HepG2 (cell line): ENCODE measurements at regions not wholly inside any gene's neighbourhood (a gene's known extent, or its start where the extent isn't known, plus 50 kb on each side); places are given as distances from the start of the nearest gene placed in this dataset.

ENCODE experiments used
- CHD2 ChIP-seq: IDR thresholded peaks from 2 replicates; pipeline ENCODE4 v1.6.1; 2011; ENCODE audit warnings: low read depth, low read length, improper control_type of control experiment
- ETV5 ChIP-seq: IDR thresholded peaks from 2 replicates; pipeline ENCODE4 v1.6.1; 2018; ENCODE audit warnings: missing biosample characterization, missing genetic modification reagents, inconsistent platforms, borderline replicate concordance
- HES4 ChIP-seq: sonication (generic); formaldehyde crosslinking; IDR thresholded peaks from 2 replicates; pipeline ENCODE4 v1.9.0; 2021; ENCODE audit warnings: mild to moderate bottlenecking, missing genetic modification reagents, borderline replicate concordance
- MEIS1 ChIP-seq: sonication (generic); formaldehyde crosslinking; IDR thresholded peaks from 2 replicates; pipeline ENCODE4 v1.9.0; 2021; ENCODE audit warnings: mild to moderate bottlenecking, missing genetic modification reagents, moderate library complexity, borderline replicate concordance
- NR1H2 ChIP-seq: sonication (generic); formaldehyde crosslinking; IDR thresholded peaks from 2 replicates; pipeline ENCODE4 v1.8.1; 2022; ENCODE audit warnings: low read depth, missing genetic modification reagents, borderline replicate concordance
- RNF219 ChIP-seq: sonication (generic); formaldehyde crosslinking; IDR thresholded peaks from 2 replicates; pipeline ENCODE4 v1.5.0; 2020; ENCODE audit warnings: mild to moderate bottlenecking, missing genetic modification reagents
- SRY ChIP-seq: sonication (generic); formaldehyde crosslinking; IDR thresholded peaks from 2 replicates; pipeline ENCODE4 v1.8.0; 2022; ENCODE audit warnings: mild to moderate bottlenecking, missing genetic modification reagents
- XBP1 ChIP-seq: sonication (generic); formaldehyde crosslinking; IDR thresholded peaks from 2 replicates; pipeline ENCODE4 v1.5.0; 2020; ENCODE audit warnings: missing genetic modification reagents
- ZFX ChIP-seq: sonication (generic); formaldehyde crosslinking; IDR thresholded peaks from 2 replicates; pipeline ENCODE4 v1.4.0; 2020; ENCODE audit warnings: mild to moderate bottlenecking, low read depth, missing genetic modification reagents, moderate library complexity
- ZNF460 ChIP-seq: sonication (generic); formaldehyde crosslinking; IDR thresholded peaks from 2 replicates; pipeline ENCODE4 v1.5.1; 2020; ENCODE audit warnings: missing genetic modification reagents, mild to moderate bottlenecking, borderline replicate concordance
- ZNF652 ChIP-seq: IDR thresholded peaks from 2 replicates; pipeline ENCODE4 v1.6.1; 2016; ENCODE audit warnings: low read depth, borderline replicate concordance
- ZNF792 ChIP-seq: IDR thresholded peaks from 2 replicates; pipeline ENCODE4 v1.6.1; 2016
- TF ChIP-seq, protein P1 (sequence below): IDR thresholded peaks from 2 replicates; pipeline ENCODE4 v1.4.0; 2020; ENCODE audit warnings: mild to moderate bottlenecking, missing genetic modification reagents
- TF ChIP-seq, protein P2 (sequence below): sonication (generic); formaldehyde crosslinking; IDR thresholded peaks from 2 replicates; pipeline ENCODE4 v1.5.0; 2020; ENCODE audit warnings: missing genetic modification reagents
- TF ChIP-seq, protein P3 (sequence below), 2 experiments: sonication (generic) in 1 of 2; formaldehyde crosslinking in 1 of 2; IDR thresholded peaks; 2 replicates each; pipeline versions ENCODE4 v1.6.1 to v1.9.0; 2014 to 2022; ENCODE audit warnings: antibody characterized with exemption in 1 of 2, borderline replicate concordance in 1 of 2, inconsistent platforms in 1 of 2, low read depth in 1 of 2, missing genetic modification reagents in 1 of 2

- TF ChIP-seq, protein P1, sequence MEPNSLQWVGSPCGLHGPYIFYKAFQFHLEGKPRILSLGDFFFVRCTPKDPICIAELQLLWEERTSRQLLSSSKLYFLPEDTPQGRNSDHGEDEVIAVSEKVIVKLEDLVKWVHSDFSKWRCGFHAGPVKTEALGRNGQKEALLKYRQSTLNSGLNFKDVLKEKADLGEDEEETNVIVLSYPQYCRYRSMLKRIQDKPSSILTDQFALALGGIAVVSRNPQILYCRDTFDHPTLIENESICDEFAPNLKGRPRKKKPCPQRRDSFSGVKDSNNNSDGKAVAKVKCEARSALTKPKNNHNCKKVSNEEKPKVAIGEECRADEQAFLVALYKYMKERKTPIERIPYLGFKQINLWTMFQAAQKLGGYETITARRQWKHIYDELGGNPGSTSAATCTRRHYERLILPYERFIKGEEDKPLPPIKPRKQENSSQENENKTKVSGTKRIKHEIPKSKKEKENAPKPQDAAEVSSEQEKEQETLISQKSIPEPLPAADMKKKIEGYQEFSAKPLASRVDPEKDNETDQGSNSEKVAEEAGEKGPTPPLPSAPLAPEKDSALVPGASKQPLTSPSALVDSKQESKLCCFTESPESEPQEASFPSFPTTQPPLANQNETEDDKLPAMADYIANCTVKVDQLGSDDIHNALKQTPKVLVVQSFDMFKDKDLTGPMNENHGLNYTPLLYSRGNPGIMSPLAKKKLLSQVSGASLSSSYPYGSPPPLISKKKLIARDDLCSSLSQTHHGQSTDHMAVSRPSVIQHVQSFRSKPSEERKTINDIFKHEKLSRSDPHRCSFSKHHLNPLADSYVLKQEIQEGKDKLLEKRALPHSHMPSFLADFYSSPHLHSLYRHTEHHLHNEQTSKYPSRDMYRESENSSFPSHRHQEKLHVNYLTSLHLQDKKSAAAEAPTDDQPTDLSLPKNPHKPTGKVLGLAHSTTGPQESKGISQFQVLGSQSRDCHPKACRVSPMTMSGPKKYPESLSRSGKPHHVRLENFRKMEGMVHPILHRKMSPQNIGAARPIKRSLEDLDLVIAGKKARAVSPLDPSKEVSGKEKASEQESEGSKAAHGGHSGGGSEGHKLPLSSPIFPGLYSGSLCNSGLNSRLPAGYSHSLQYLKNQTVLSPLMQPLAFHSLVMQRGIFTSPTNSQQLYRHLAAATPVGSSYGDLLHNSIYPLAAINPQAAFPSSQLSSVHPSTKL (CRISPR knock-in tag): peak; percentile 66; the same call in 1 of the 2 replicates
- TF ChIP-seq, protein P2, sequence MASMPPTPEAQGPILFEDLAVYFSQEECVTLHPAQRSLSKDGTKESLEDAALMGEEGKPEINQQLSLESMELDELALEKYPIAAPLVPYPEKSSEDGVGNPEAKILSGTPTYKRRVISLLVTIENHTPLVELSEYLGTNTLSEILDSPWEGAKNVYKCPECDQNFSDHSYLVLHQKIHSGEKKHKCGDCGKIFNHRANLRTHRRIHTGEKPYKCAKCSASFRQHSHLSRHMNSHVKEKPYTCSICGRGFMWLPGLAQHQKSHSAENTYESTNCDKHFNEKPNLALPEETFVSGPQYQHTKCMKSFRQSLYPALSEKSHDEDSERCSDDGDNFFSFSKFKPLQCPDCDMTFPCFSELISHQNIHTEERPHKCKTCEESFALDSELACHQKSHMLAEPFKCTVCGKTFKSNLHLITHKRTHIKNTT (CRISPR knock-in tag): no peak
- TF ChIP-seq ZFX (CRISPR knock-in tag): no peak
- peak; percentile 26; the same call in 1 of the 2 replicates for TF ChIP-seq MEIS1 (CRISPR knock-in tag)
- no peak for TF ChIP-seq XBP1 (CRISPR knock-in tag)
- no peak for TF ChIP-seq ZNF652 (CRISPR knock-in tag)
- no peak; the same call in 1 of the 2 replicates for TF ChIP-seq NR1H2 (CRISPR knock-in tag)
- peak; percentile 95 for TF ChIP-seq ZNF792 (CRISPR knock-in tag)
- peak; percentile 87; the same call in 1 of the 2 replicates for TF ChIP-seq HES4 (CRISPR knock-in tag)
- peak; percentile 55; the same call in 1 of the 2 replicates for TF ChIP-seq RNF219
- TF ChIP-seq ETV5 (CRISPR knock-in tag): no peak; the same call in 1 of the 2 replicates
- TF ChIP-seq ZNF460 (CRISPR knock-in tag): no peak
- no peak for TF ChIP-seq CHD2
- TF ChIP-seq SRY: peak; percentile 83; the same call in 1 of the 2 replicates
- TF ChIP-seq, protein P3, sequence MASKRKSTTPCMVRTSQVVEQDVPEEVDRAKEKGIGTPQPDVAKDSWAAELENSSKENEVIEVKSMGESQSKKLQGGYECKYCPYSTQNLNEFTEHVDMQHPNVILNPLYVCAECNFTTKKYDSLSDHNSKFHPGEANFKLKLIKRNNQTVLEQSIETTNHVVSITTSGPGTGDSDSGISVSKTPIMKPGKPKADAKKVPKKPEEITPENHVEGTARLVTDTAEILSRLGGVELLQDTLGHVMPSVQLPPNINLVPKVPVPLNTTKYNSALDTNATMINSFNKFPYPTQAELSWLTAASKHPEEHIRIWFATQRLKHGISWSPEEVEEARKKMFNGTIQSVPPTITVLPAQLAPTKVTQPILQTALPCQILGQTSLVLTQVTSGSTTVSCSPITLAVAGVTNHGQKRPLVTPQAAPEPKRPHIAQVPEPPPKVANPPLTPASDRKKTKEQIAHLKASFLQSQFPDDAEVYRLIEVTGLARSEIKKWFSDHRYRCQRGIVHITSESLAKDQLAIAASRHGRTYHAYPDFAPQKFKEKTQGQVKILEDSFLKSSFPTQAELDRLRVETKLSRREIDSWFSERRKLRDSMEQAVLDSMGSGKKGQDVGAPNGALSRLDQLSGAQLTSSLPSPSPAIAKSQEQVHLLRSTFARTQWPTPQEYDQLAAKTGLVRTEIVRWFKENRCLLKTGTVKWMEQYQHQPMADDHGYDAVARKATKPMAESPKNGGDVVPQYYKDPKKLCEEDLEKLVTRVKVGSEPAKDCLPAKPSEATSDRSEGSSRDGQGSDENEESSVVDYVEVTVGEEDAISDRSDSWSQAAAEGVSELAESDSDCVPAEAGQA (IDR thresholded peaks at IDR 0.05; ENCODE audit: low read depth): no peak
- TF ChIP-seq, protein P3 (CRISPR knock-in tag; IDR thresholded peaks at IDR 0.05; ENCODE audit: borderline replicate concordance): peak; percentile 97
Observed at GRCh38 chr7:32427769-32428291, 62.4 kb downstream of the LSM5 start (continued).
